NCI-H187 treated with DMSO at 0.1 percent for 48 hours (cell line): ENCODE measurements at regions not wholly inside any gene's neighbourhood (a gene's known extent, or its start where the extent isn't known, plus 50 kb on each side); places are given as distances from the start of the nearest gene placed in this dataset.
"Not testable (repeated sequence)": the region's sequence is repeated elsewhere in the genome, so short reads cannot be mapped to it uniquely, and the experiment has no call there.

Source experiments
- DNase-seq: peaks from one replicate; lab custom pipeline; 2025; lab: John Stamatoyannopoulos, UW

GRCh38 chr2:120498576-120499394 is 152.8 kb downstream of the INHBB start:
- no peak for DNase-seq

- DNase-seq = no peak
Observed at GRCh38 chr2:120499784-120500495, 154.0 kb downstream of the INHBB start.

GRCh38 chr2:120501591-120501990 is 155.7 kb downstream of the INHBB start:
- no peak for DNase-seq

GRCh38 chr2:120502357-120502756 is 156.4 kb downstream of the INHBB start:
- DNase-seq = no peak

GRCh38 chr2:120502761-120503160 is 156.8 kb downstream of the INHBB start:
- DNase-seq = no peak

GRCh38 chr2:120503206-120503792 is 157.4 kb downstream of the INHBB start:
- no peak for DNase-seq

GRCh38 chr2:120503793-120504571 is 158.0 kb downstream of the INHBB start:
- no peak for DNase-seq

GRCh38 chr2:120504936-120505705 is 159.2 kb downstream of the INHBB start:
- no peak for DNase-seq

GRCh38 chr2:120508567-120509041 is 162.7 kb downstream of the INHBB start:
- DNase-seq = no peak

GRCh38 chr2:120509213-120509815 is 163.4 kb downstream of the INHBB start:
- DNase-seq = no peak

- DNase-seq = no peak
Observed at GRCh38 chr2:120509991-120510735, 164.2 kb downstream of the INHBB start.

- no peak for DNase-seq
Observed at GRCh38 chr2:120510751-120511395, 164.9 kb downstream of the INHBB start.

- no peak for DNase-seq
Observed at GRCh38 chr2:120511536-120511935, 165.6 kb downstream of the INHBB start.

- no peak for DNase-seq
Observed at GRCh38 chr2:120511947-120512710, 166.2 kb downstream of the INHBB start.

- DNase-seq = no peak
Observed at GRCh38 chr2:120513776-120514357, 167.9 kb downstream of the INHBB start.

GRCh38 chr2:120514521-120514920 is 168.6 kb downstream of the INHBB start:
- no peak for DNase-seq

GRCh38 chr2:120515066-120515758 is 169.3 kb downstream of the INHBB start:
- DNase-seq = not testable (repeated sequence)
